HG02852 (cell line): ENCODE measurements at regions not wholly inside any gene's neighbourhood (a gene's known extent, or its start where the extent isn't known, plus 50 kb on each side); places are given as distances from the start of the nearest gene placed in this dataset.
"Not testable (repeated sequence)": the region's sequence is repeated elsewhere in the genome, so short reads cannot be mapped to it uniquely, and the experiment has no call there.

ENCODE experiments used
- ATAC-seq: cut with Tn5 transposase; IDR thresholded peaks from one replicate; pipeline ENCODE4 v1.9.1; 2021; ENCODE audit warnings: mild to moderate bottlenecking, moderate library complexity; ENCODE audit not compliant: unreplicated experiment

DNA sequence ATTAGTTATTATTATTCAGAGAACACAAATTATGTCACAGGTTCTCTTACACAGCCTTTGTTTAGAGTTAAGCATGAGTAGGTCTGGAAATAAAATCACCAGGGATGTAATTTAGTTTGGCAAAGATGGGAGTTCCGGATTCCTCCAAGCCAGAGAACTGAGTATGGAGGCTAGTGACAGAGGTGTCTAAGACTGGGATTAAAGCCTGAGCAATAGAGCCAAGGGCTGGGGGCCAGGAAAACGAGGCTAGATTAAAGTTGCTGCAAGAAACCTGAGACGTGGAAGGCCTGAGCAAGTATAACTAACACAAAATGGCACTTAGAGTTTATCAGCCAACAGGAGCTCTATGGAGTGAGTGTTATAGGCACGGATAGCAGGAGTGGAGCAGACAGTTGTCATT lies 381.6 kb downstream of the SRGAP2C start:
- ATAC-seq = no peak

DNA sequence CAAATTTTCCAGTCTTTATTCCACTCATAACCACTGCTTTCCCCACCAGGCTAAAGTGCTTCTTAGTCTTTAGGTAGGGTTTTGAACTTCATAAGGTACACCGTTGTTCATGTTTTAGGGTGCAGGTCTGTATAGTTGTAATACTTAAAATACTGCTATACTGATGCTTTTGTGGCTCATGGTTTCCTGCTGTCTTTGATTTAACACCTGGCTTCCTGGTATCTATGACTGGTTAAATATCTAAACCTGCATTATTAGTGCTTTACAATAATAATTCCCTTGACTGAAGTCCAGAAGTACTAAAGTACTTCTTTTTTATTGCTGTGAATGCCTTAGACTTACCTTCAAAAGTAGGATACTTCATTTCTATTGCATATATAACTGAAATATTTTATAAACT lies 384.7 kb downstream of the SRGAP2C start:
- no peak for ATAC-seq

DNA sequence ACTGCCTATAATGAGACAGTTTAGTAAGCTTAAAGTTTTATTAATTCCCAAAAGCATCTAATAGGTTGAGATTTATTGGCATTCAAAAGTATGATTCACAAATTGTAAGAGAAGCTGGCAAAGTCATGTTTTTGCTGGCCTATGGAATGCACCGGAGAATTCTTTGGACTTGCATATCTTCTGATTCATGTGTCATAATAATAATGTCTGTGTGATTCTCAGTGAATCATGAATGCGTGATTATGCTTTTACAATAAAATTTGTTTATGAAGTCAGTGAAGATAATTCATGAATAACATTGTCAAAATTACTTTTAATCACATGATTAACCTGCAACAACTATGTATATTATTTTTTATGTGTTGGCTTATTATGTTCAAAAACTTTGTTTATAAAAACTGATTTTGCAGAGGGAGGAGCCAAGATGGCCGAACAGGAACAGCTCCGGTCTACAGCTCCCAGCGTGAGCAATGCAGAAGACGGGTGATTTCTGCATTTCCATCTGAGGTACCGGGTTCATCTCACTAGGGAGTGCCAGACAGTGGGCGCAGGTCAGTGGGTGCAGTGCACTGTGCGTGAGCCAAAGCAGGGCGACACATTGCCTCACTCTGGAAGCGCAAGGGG lies 389.2 kb downstream of the SRGAP2C start:
- not testable (repeated sequence) for ATAC-seq

DNA sequence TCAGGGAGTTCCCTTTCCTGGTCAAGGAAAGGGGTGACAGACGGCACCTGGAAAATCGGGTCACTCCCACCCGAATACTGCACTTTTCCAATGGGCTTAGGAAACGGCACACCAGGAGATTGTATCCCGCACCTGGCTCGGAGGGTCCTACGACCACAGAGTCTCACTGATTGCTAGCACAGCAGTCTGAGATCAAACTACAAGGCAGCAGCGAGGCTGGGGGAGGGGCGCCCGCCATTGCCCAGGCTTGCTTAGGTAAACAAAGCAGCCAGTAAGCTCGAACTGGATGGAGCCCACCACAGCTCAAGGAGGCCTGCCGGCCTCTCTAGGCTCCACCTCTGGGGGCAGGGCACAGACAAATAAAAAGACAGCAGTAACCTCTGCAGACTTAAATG lies 389.7 kb downstream of the SRGAP2C start:
- ATAC-seq = not testable (repeated sequence)

DNA sequence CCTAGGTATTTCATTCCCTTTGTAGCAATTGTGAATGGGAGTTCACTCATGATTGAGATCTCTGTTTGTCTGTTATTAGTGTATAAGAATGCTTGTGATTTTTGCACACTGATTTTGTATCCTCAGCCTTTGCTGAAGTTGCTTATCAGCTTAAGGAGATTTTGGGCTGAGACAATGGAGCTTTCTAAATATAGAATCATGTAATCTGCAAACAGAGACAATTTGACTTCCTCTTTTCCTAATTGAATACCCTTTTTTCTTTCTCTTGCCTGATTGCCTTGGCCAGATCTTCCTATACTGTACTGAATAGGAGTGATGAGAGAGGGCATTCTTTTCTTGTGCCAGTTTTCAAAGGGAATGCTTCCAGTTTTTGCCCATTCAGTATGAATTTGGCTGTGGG lies 398.1 kb downstream of the SRGAP2C start:
- ATAC-seq = not testable (repeated sequence)

DNA sequence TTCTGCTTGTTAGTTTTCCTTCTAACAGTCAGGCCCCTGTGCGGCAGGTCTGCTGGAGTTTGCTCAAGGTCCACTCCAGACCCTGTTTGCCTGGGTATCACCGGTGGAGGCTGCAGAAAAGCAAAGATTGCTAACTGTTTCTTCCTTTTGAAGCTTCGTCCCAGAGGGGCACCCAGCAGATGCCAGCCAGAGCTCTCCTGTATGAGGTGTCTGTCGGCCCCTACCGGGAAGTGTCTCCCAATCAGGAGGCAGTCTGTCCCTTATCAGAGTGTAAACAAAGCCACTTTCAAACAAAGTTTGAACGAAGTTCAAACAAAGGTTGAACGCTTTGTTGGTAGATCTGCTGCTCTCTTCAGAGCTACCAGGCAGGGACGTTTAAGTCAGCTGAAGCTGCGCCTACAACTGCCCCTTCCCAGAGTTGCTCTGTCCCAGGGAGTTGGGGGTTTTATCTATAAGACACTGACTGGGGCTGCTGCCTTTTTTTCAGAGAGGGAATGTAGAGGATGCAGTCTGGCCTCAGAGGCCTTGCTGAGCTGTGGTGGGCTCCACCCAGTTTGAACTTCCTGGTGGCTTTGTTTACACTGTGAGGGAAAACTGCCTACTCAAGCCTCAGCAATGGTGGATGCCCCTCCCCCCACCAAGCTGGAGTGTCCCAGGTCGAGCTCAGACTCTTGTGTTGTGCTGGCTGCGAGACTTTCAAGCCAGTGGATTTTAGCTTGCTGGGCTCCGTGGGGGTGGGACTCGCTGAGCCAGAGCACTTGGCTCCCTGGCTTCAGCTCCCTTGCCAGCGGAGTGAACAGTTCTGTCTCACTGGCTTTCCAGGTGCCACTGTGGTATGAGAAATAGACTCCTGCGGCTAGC lies 401.8 kb downstream of the SRGAP2C start:
- ATAC-seq = no peak

DNA sequence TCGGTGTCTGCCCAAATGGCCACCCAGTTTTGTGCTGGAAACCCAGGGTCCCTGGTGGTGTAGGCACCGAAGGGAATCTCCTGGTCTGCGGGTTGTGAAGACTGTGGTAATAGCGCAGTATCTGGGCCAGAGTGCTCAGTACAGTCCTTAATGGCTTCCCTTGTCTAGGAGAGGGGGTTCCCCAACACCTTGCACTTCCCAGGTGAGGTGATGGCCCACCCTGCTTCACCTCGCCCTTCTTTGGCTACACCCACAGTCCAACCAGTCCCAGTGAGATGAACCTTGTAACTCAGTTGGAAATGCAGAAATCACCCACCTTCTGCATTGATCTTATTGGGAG lies 402.4 kb downstream of the SRGAP2C start:
- no peak for ATAC-seq

DNA sequence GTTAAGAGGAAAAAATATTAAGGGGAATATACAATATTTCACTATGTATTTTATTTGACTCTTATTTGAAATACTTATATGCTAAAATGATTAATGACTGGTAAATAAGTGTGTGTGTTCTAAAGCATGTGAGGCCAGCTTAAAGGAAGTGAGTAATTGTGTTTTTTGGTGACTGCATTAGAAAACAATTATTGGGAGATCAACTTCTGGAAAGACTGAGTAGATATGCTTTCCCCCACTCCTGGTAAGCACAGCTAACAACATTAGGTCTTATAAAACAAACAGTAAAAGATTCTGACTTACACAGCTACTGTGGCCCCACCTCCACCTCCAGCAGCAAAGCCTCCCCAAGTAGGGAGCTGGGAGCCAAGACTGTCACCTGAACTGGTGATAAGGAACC lies 403.0 kb downstream of the SRGAP2C start:
- ATAC-seq = no peak

DNA sequence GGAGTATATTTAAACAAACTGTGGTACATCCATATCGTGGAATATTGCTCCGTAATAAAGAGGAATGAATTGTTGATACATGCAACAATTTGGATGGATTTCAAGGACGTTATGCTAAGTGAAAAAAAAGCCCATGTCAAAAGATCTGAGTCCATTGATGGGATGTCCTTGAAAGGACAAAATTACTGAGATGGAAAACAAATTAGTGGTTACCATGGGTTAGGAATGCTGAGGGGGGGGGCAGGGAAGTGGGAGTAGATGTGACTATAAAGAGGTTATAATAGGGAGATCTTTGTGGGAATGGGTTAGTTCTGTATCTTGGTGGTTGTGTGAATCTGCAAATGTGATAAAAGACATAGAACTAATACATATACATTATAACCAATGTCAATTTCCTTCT lies 409.3 kb downstream of the SRGAP2C start:
- no peak for ATAC-seq

DNA sequence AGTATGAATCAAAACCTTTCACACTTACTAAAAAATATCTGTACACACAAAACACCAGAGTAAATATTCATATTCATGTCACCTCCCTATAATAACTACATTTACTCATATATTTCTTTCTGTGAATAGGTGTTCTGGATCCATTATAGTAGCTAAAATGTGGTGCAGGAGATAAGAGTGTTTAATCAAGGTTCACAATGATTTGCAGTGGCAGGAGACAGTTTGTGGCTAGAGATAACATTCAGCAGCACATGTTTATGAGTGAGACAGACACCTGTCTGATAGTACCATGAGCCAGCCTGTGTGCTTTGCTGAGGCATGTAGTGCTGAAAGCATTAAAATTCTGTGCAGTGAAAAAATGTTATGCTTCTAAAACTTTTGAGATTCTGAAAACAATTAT lies 410.3 kb downstream of the SRGAP2C start:
- ATAC-seq = no peak

DNA sequence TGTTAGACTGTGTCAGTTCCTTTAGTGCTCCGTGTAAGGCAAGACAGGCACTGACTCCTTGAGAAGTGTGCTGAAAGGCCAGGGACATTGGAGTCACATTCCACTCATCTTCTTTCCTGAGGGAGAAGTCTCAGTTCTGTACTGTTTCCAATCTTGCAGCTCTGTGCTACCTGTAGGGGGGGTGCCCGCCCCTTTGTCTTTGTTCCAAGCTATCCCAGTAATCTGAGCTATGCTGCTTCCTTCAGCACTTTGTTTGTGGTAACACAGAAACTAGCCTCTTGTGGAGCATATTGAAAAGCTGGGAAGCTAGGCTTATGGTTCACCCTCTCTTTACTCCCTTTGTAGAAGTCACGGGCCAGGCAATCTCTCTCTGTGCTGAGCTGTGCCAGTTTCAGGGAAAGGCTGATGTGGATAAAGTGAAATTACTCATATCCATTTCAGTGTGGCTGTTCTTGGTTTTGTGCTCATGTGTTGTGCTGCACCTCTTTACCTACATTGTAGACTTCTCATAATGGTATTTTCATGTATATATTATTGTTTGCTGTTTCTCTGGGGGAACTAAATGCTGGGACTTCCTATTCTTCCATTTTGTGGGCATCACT lies 420.2 kb downstream of the SRGAP2C start:
- ATAC-seq = not testable (repeated sequence)

DNA sequence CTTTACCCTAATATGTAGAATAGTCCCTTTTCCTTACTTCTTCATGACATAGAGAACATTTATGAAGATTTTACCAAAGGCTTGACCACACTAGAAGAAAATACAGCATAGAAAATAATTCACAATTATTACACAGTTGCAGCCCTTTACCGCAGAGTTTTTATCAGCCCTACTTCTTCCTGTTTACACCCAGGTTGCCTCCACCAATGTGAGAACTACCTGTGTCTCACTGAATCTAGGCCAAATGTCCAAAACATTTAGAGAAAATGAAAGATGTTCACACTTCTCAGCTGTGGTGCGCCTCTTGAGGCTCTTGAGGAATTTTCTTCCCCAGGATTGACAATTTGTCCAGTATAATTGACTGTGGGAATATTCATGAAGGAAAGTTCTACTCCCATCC lies 422.7 kb downstream of the SRGAP2C start:
- ATAC-seq = not testable (repeated sequence)
